Coronary artery (tissue), 2 donors: ENCODE measurements at regions not wholly inside any gene's neighbourhood (a gene's known extent, or its start where the extent isn't known, plus 50 kb on each side); places are given as distances from the start of the nearest gene placed in this dataset.

Experiments used
- DNase-seq: peaks from one replicate; pipeline ENCODE4 v3.0.0-alpha.2; 2017; ENCODE audit warnings: low spot score
- H3K27ac ChIP-seq, 2 donors: fragments of 200-600 bp; sonication (generic); one replicate each; pipeline ENCODE4 v1.5.1; 2016 to 2019
- H3K4me3 ChIP-seq: fragments of 200-600 bp; sonication (generic); 2 replicates; pipeline ENCODE4 v1.5.1; 2016; ENCODE audit warnings: mild to moderate bottlenecking, moderate library complexity
- CTCF ChIP-seq: fragments of 200-600 bp; sonication (generic); IDR thresholded peaks from one replicate; pipeline ENCODE4 v1.5.1; 2019; ENCODE audit warnings: antibody characterized with exemption

GRCh38 chrX:43604753-43605152, 51.3 kb upstream of the MAOA start:
- Histone ChIP-seq H3K27ac (no peak overlapping the region), H3K4me3 (no peak overlapping the region)
- no peak for TF ChIP-seq CTCF
- DNase-seq = no peak

- DNase-seq = no peak
- no peak for TF ChIP-seq CTCF
- no peak overlapping the region for H3K4me3 ChIP-seq
Measured at GRCh38 chrX:43605351-43605750, 50.7 kb upstream of the MAOA start.

More at GRCh38 chrX:43605351-43605750, 50.7 kb upstream of the MAOA start:
- no peak overlapping the region for H3K27ac ChIP-seq
